ENCODE measurements at regions not wholly inside any gene's neighbourhood (a gene's known extent, or its start where the extent isn't known, plus 50 kb on each side); places are given as distances from the start of the nearest gene placed in this dataset.

- peak; percentile 1 to 8 for DNase-seq
Observed at GRCh38 chr6:147077251-147077650, 127.0 kb upstream of the STXBP5 start.

GRCh38 chr6:147078106-147078505, 126.1 kb upstream of the STXBP5 start:
- DNase-seq: no peak

GRCh38 chr6:147078602-147079001, 125.6 kb upstream of the STXBP5 start:
- DNase-seq: no peak

- DNase-seq: no peak
Observed at GRCh38 chr6:147080225-147080624, 124.0 kb upstream of the STXBP5 start.

GRCh38 chr6:147081076-147081609, 123.1 kb upstream of the STXBP5 start:
- peak in 1 of 2 donors; percentile 3 for DNase-seq

- no peak for DNase-seq
Observed at GRCh38 chr6:147087641-147088040, 116.6 kb upstream of the STXBP5 start.

- no peak for DNase-seq
Observed at GRCh38 chr6:147088861-147089260, 115.4 kb upstream of the STXBP5 start.

GRCh38 chr6:147095316-147095715, 108.9 kb upstream of the STXBP5 start:
- no peak for DNase-seq

- DNase-seq: no peak
Observed at GRCh38 chr6:147099974-147100373, 104.2 kb upstream of the STXBP5 start.

GRCh38 chr6:147103007-147103406, 101.2 kb upstream of the STXBP5 start:
- no peak for DNase-seq

GRCh38 chr6:147103694-147104093, 100.5 kb upstream of the STXBP5 start:
- DNase-seq: no peak

GRCh38 chr6:147105786-147106185, 98.4 kb upstream of the STXBP5 start:
- no peak for DNase-seq

- DNase-seq: no peak
Observed at GRCh38 chr6:147106759-147107401, 97.3 kb upstream of the STXBP5 start.

- DNase-seq: no peak
Observed at GRCh38 chr6:147108259-147108910, 95.8 kb upstream of the STXBP5 start.

- no peak for DNase-seq
Observed at GRCh38 chr6:147109707-147110106, 94.5 kb upstream of the STXBP5 start.

- no peak for DNase-seq
Observed at GRCh38 chr6:147116056-147116455, 88.2 kb upstream of the STXBP5 start.

GRCh38 chr6:147117011-147117410, 87.2 kb upstream of the STXBP5 start:
- no peak for DNase-seq

GRCh38 chr6:147117580-147117979, 86.6 kb upstream of the STXBP5 start:
- no peak for DNase-seq

GRCh38 chr6:147119310-147119709, 84.9 kb upstream of the STXBP5 start:
- DNase-seq: no peak

- no peak for DNase-seq
Observed at GRCh38 chr6:147122823-147123222, 81.4 kb upstream of the STXBP5 start.

GRCh38 chr6:147126618-147127022, 77.6 kb upstream of the STXBP5 start:
- DNase-seq: no peak

- DNase-seq: no peak
Observed at GRCh38 chr6:147127587-147127986, 76.6 kb upstream of the STXBP5 start.

- no peak for DNase-seq
Observed at GRCh38 chr6:147128056-147128455, 76.2 kb upstream of the STXBP5 start.
